H1 (cell line): ENCODE measurements at regions not wholly inside any gene's neighbourhood (a gene's known extent, or its start where the extent isn't known, plus 50 kb on each side); places are given as distances from the start of the nearest gene placed in this dataset.

Source experiments
- CTCF ChIA-PET: fragments of 300-600 bp; sonication (Branson Sonifier 250); formaldehyde crosslinking; loops from one replicate; lab custom pipeline; 2021; ENCODE audit not compliant: partially characterized antibody; lab: Charles Lee
- POLR2A ChIA-PET: fragments of 300-600 bp; sonication (Branson Sonifier 250); formaldehyde crosslinking; loops from one replicate; lab custom pipeline; 2021; ENCODE audit warnings: inconsistent platforms; ENCODE audit not compliant: partially characterized antibody; lab: Charles Lee
- DNase-seq, 2 experiments: peaks; one replicate each; pipeline versions ENCODE4 v3.0.0 to v3.0.0-alpha.2; 2010 to 2022; ENCODE audit warnings: low spot score in 2 of 2, low read depth in 1 of 2, mixed read lengths in 1 of 2
- FAIRE-seq: peaks from 2 replicates; lab custom pipeline; 2011; peaks lifted over from hg19 to GRCh38; lab: Jason Lieb, UNC
- H2AFZ ChIP-seq: 2 replicates; pipeline ENCODE4 v1.8.1; 2012; ENCODE audit warnings: low read length, inconsistent platforms
- H2AK5ac ChIP-seq: 2 replicates; pipeline ENCODE4 v1.6.1; 2013; ENCODE audit warnings: low read depth, low read length
- H2BK120ac ChIP-seq: replicated peaks from 2 replicates; pipeline ENCODE3; 2013; ENCODE audit warnings: low read depth, low read length, inconsistent platforms
- H2BK12ac ChIP-seq: 2 replicates; pipeline ENCODE4 v1.6.1; 2013; ENCODE audit warnings: low read depth, low read length
- H2BK15ac ChIP-seq: 2 replicates; pipeline ENCODE4 v1.6.1; 2013; ENCODE audit warnings: low read length
- H2BK20ac ChIP-seq: 2 replicates; pipeline ENCODE4 v1.6.1; 2013; ENCODE audit warnings: low read length
- H2BK5ac ChIP-seq: 2 replicates; pipeline ENCODE4 v1.6.1; 2013; ENCODE audit warnings: low read depth, low read length
- H3K14ac ChIP-seq: 2 replicates; pipeline ENCODE4 v1.6.1; 2013; ENCODE audit warnings: inconsistent platforms; ENCODE audit not compliant: insufficient read length
- H3K18ac ChIP-seq: 2 replicates; pipeline ENCODE4 v1.6.1; 2013; ENCODE audit warnings: low read length; ENCODE audit errors: extremely low read depth
- H3K23ac ChIP-seq: 2 replicates; pipeline ENCODE4 v1.6.1; 2013; ENCODE audit warnings: inconsistent platforms; ENCODE audit not compliant: insufficient read length
- H3K23me2 ChIP-seq: 2 replicates; pipeline ENCODE4 v1.6.1; 2013; ENCODE audit warnings: low read depth, low read length
- H3K27ac ChIP-seq: 2 replicates; pipeline ENCODE4 v1.6.1; 2011; ENCODE audit warnings: low read depth, low read length, inconsistent platforms
- H3K27me3 ChIP-seq, 4 experiments: replicated peaks in 1 of 4; 1 replicate in 1 of 4; 2 replicates in 3 of 4; pipeline versions ENCODE4 v1.6.1 to v1.8.1; 2011 to 2013; ENCODE audit warnings: low read length in 3 of 4, mild to moderate bottlenecking in 3 of 4, inconsistent platforms in 2 of 4, mixed read lengths in 2 of 4, moderate library complexity in 1 of 4; ENCODE audit not compliant: control insufficient read depth in 3 of 4, insufficient read depth in 3 of 4; ENCODE audit errors: extremely low read depth in 1 of 4
- H3K36me3 ChIP-seq, 4 experiments: 2 replicates each; pipeline versions ENCODE4 v1.6.1 to v1.8.1; 2011 to 2013; ENCODE audit warnings: mild to moderate bottlenecking in 4 of 4, low read length in 3 of 4, moderate library complexity in 2 of 4, control low read depth in 1 of 4, inconsistent platforms in 1 of 4; ENCODE audit not compliant: insufficient read depth in 4 of 4, control insufficient read depth in 2 of 4
- H3K4ac ChIP-seq: replicated peaks from 2 replicates; pipeline ENCODE3; 2013; ENCODE audit warnings: low read length, low read depth, mixed read lengths, inconsistent platforms; ENCODE audit not compliant: insufficient read length
- H3K4me1 ChIP-seq, 4 experiments: replicated peaks in 1 of 4; 1 replicate in 1 of 4; 2 replicates in 3 of 4; pipeline versions ENCODE4 v1.6.1 to v1.8.1; 2011 to 2013; ENCODE audit warnings: low read length in 3 of 4, inconsistent platforms in 2 of 4, mixed read lengths in 1 of 4; ENCODE audit not compliant: insufficient read depth in 4 of 4, control insufficient read depth in 3 of 4
- H3K4me2 ChIP-seq, 2 experiments: 2 replicates each; pipeline versions ENCODE4 v1.6.1 to v1.8.1; 2011 to 2013; ENCODE audit warnings: low read depth in 2 of 2, low read length in 2 of 2, control low read depth in 1 of 2, inconsistent platforms in 1 of 2, mild to moderate bottlenecking in 1 of 2; ENCODE audit not compliant: insufficient read depth in 1 of 2
- H3K4me3 ChIP-seq, 4 experiments: fragments of 200-600, 300-600 bp in 1 of 4; sonication (generic), shearing (Covaris generic), sonication (Bioruptor Twin) in 1 of 4; 2 replicates each; pipeline versions ENCODE4 v1.5.1 to v1.8.1; 2011 to 2016; ENCODE audit warnings: low read length in 4 of 4, low read depth in 3 of 4, control low read depth in 2 of 4, inconsistent platforms in 2 of 4, mild to moderate bottlenecking in 2 of 4, mixed read lengths in 1 of 4, moderate library complexity in 1 of 4; ENCODE audit not compliant: insufficient read depth in 2 of 4; ENCODE audit errors: extremely low read depth in 1 of 4
- H3K56ac ChIP-seq: replicated peaks from 2 replicates; pipeline ENCODE3; 2013; ENCODE audit warnings: low read depth, mild to moderate bottlenecking, mixed read lengths, low read length, inconsistent platforms; ENCODE audit not compliant: insufficient read length
- H3K79me1 ChIP-seq: 2 replicates; pipeline ENCODE4 v1.6.1; 2013; ENCODE audit warnings: low read depth, low read length, control low read depth
- H3K79me2 ChIP-seq, 2 experiments: 2 replicates each; pipeline versions ENCODE4 v1.6.1 to v1.8.1; 2012 to 2013; ENCODE audit warnings: low read length in 2 of 2, mild to moderate bottlenecking in 2 of 2, inconsistent platforms in 1 of 2; ENCODE audit not compliant: insufficient read depth in 2 of 2, control insufficient read depth in 1 of 2
- H3K9ac ChIP-seq, 4 experiments: replicated peaks in 1 of 4; 1 replicate in 1 of 4; 2 replicates in 3 of 4; pipeline versions ENCODE4 v1.6.1 to v1.8.1; 2011 to 2013; ENCODE audit warnings: low read depth in 3 of 4, low read length in 3 of 4, control low read depth in 2 of 4, mild to moderate bottlenecking in 2 of 4, moderate library complexity in 2 of 4, inconsistent platforms in 1 of 4; ENCODE audit errors: extremely low read depth in 1 of 4
- H3K9me3 ChIP-seq, 2 experiments: 2 replicates each; pipeline versions ENCODE4 v1.6.1 to v1.8.1; 2012 to 2013; ENCODE audit warnings: mild to moderate bottlenecking in 2 of 2, moderate library complexity in 2 of 2, control low read depth in 1 of 2, inconsistent platforms in 1 of 2, low read depth in 1 of 2, low read length in 1 of 2, mixed read lengths in 1 of 2; ENCODE audit not compliant: insufficient read depth in 2 of 2
- H4K20me1 ChIP-seq, 2 experiments: replicated peaks in 1 of 2; 2 replicates each; pipeline versions ENCODE3 to v1.8.1; 2011 to 2013; ENCODE audit warnings: inconsistent platforms in 2 of 2, low read length in 2 of 2, mild to moderate bottlenecking in 1 of 2; ENCODE audit not compliant: insufficient read depth in 2 of 2, control insufficient read depth in 1 of 2
- H4K5ac ChIP-seq: 2 replicates; pipeline ENCODE4 v1.6.1; 2013; ENCODE audit warnings: low read length, low read depth, mixed read lengths, inconsistent platforms; ENCODE audit not compliant: insufficient read length
- H4K8ac ChIP-seq: 2 replicates; pipeline ENCODE4 v1.8.0; 2013; ENCODE audit warnings: mild to moderate bottlenecking, moderate library complexity, low read length, inconsistent platforms; ENCODE audit not compliant: insufficient read depth; ENCODE audit errors: extremely low read depth
- H4K91ac ChIP-seq: replicated peaks from 2 replicates; pipeline ENCODE3; 2013; ENCODE audit warnings: low read length, mixed read lengths, inconsistent platforms; ENCODE audit not compliant: insufficient read length
- RFX5 ChIP-seq: IDR thresholded peaks from 2 replicates; pipeline ENCODE4 v1.6.1; 2011; ENCODE audit warnings: low read depth, low read length, improper control_type of control experiment, borderline replicate concordance
- WGBS, 2 experiments: shearing (Covaris generic) in 1 of 2; methylation state at CpG; one replicate each; pipeline versions ENCODE4 v1.1.6 to v1.1.7; 2013 to 2015; ENCODE audit warnings: low lambda C conversion rate in 2 of 2, mixed read lengths in 2 of 2, inconsistent platforms in 1 of 2, low coverage in 1 of 2, missing lambda C conversion rate in 1 of 2; ENCODE audit not compliant: insufficient replicate concordance in 2 of 2, insufficient coverage in 1 of 2, insufficient read length in 1 of 2; ENCODE audit errors: extremely low coverage in 1 of 2, missing lambda C conversion rate in 1 of 2; 5-methylcytosine and 5-hydroxymethylcytosine counted together

DNA sequence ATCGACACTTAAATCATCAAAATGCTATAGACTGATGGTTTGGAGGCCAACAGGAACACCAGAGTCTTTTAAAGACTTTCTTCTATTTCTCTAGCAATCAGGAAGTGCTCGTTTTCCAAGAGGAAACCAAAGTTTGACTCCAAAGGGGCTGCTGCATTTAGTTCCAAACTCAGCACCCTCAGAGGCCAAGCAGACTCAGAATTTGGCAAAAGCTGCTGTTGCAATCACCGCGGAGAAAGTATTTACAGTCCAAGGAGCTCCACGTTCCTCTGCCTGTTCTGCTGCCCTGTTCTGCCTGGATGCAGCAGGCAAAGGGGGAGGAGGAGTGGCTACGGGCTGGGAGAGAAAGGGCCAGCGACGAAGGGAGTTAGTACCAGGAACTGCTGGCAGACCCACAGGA lies 325.1 kb downstream of the BCL11B start:
- H3K79me2 ChIP-seq, result no peaks in the 10 kb centered on the region
- no peaks in the 10 kb centered on the region; a peak in 1 of 7 replicates for H3K27me3 ChIP-seq
- FAIRE-seq (no peak), DNase-seq (no peak)
- H3K4me3 ChIP-seq, result no peak overlapping the region
- no peak overlapping the region for H3K23ac ChIP-seq
- H3K4me1 ChIP-seq, result peaks cover 0 to 3% (median 0%) of the 10 kb centered on the region in 4 experiments; a peak in 2 of 7 replicates
- H2BK12ac ChIP-seq, result no peak overlapping the region
- ChIA-PET POLR2A (no interaction called here), CTCF (no interaction called here)
- H3K18ac ChIP-seq, result 0 out of 2 replicates have a peak overlapping the region, but pooled peaks have one; percentile 24
- H3K36me3 ChIP-seq, result no peaks in the 10 kb centered on the region
- H3K9ac ChIP-seq, result no peak overlapping the region
- H3K79me1 ChIP-seq, result no peaks in the 10 kb centered on the region
- no peak overlapping the region for H2AK5ac ChIP-seq
- H3K27ac ChIP-seq, result no peak overlapping the region
- WGBS, 2 experiments, result 68% methylated on average over 8 of the region's 8 CpGs; no CpG with 5 or more reads in 1 of the 2 experiments
- no peaks in the 10 kb centered on the region for H3K9me3 ChIP-seq
- H2BK5ac ChIP-seq, result no peak overlapping the region
- H3K56ac ChIP-seq, result no peak overlapping the region
- no peak overlapping the region for H3K4me2 ChIP-seq
- H4K5ac ChIP-seq, result no peak overlapping the region
- H2BK20ac ChIP-seq, result no peak overlapping the region
- no peak overlapping the region for H3K4ac ChIP-seq
- no peak overlapping the region for H2BK120ac ChIP-seq
- H2AFZ ChIP-seq, result peak overlapping the region; percentile 96; the same call in 1 of the 2 replicates
- no peak overlapping the region for H2BK15ac ChIP-seq
- no peak for TF ChIP-seq RFX5
- H4K91ac ChIP-seq, result no peak overlapping the region
- no peaks in the 10 kb centered on the region for H4K20me1 ChIP-seq
- no peak overlapping the region for H3K14ac ChIP-seq
- no peaks in the 10 kb centered on the region for H3K23me2 ChIP-seq
- no peak overlapping the region for H4K8ac ChIP-seq
